Thyroid gland (tissue), 4 donors: ENCODE measurements at regions not wholly inside any gene's neighbourhood (a gene's known extent, or its start where the extent isn't known, plus 50 kb on each side); places are given as distances from the start of the nearest gene placed in this dataset.

Experiments
- CTCF ChIP-seq, 6 experiments: fragments of 200-600 bp in 3 of 6; fragments of 450-650 bp in 3 of 6; sonication (generic) in 3 of 6; IDR thresholded peaks; one replicate each; pipeline ENCODE4 v1.5.1; 2016 to 2019; ENCODE audit warnings: antibody characterized with exemption in 6 of 6, mild to moderate bottlenecking in 2 of 6, inconsistent platforms in 1 of 6, moderate library complexity in 1 of 6
- POLR2A ChIP-seq, 2 donors: fragments of 450-650 bp; IDR thresholded peaks; one replicate each; pipeline ENCODE4 v1.6.1; 2017; ENCODE audit warnings: antibody characterized with exemption in 2 of 2, mild to moderate bottlenecking in 2 of 2, moderate library complexity in 1 of 2

GRCh38 chr20:51202304-51202703, 179.4 kb upstream of the KCNG1 start:
- TF ChIP-seq CTCF (IDR thresholded peaks at IDR 0.05) (no peak), POLR2A (IDR thresholded peaks at IDR 0.05) (no peak)
